IPS DF 6.9 (cell line): ENCODE measurements at regions not wholly inside any gene's neighbourhood (a gene's known extent, or its start where the extent isn't known, plus 50 kb on each side); places are given as distances from the start of the nearest gene placed in this dataset.

ENCODE experiments used
- DNase-seq: peaks from one replicate; pipeline ENCODE4 v3.0.0-alpha.2; 2013; ENCODE audit warnings: low read depth, low spot score
- H3K27ac ChIP-seq: one replicate; pipeline ENCODE4 v1.5.1; 2013; ENCODE audit warnings: low read length, control low read depth
- H3K27me3 ChIP-seq: 2 replicates; pipeline ENCODE4 v1.6.1; 2013; ENCODE audit warnings: mild to moderate bottlenecking, low read length; ENCODE audit not compliant: control insufficient read depth, insufficient read depth
- H3K36me3 ChIP-seq: 2 replicates; pipeline ENCODE4 v1.6.1; 2013; ENCODE audit warnings: low read length; ENCODE audit not compliant: control insufficient read depth, insufficient read depth
- H3K4me1 ChIP-seq: 2 replicates; pipeline ENCODE4 v1.6.1; 2013; ENCODE audit warnings: low read length; ENCODE audit not compliant: control insufficient read depth, insufficient read depth
- H3K4me3 ChIP-seq: 2 replicates; pipeline ENCODE4 v1.5.1; 2013; ENCODE audit warnings: mild to moderate bottlenecking, low read length
- H3K9me3 ChIP-seq: 2 replicates; pipeline ENCODE4 v1.6.1; 2013; ENCODE audit warnings: low read length, inconsistent platforms; ENCODE audit not compliant: control insufficient read depth, insufficient read depth
- WGBS: extraction: QIAGEN DNeasy Blood & Tissue Kit; methylation state at CpG from one replicate; pipeline ENCODE4 v1.1.7; 2013; ENCODE audit warnings: mixed read lengths, missing lambda C conversion rate; ENCODE audit not compliant: insufficient read length, insufficient coverage; 5-methylcytosine and 5-hydroxymethylcytosine counted together

GRCh38 chr4:53905941-53906377, 158.4 kb downstream of the CHIC2 start:
- Histone ChIP-seq H3K9me3 (no peaks in the 10 kb centered on the region), H3K4me1 (peaks cover 1% of the 10 kb centered on the region; the same call in 1 of the 2 replicates), H3K4me3 (no peak overlapping the region), H3K27me3 (no peaks in the 10 kb centered on the region), H3K36me3 (no peaks in the 10 kb centered on the region), H3K27ac (no peak overlapping the region)
- no CpG with 5 or more reads among the region's 11 CpGs for WGBS
- no peak for DNase-seq

- H3K9me3 ChIP-seq, result no peaks in the 10 kb centered on the region
- no peaks in the 10 kb centered on the region for H3K27me3 ChIP-seq
- no peaks in the 10 kb centered on the region for H3K36me3 ChIP-seq
- DNase-seq, result no peak
- H3K27ac ChIP-seq, result no peak overlapping the region
- peaks cover 1% of the 10 kb centered on the region; the same call in 1 of the 2 replicates for H3K4me1 ChIP-seq
- no peak overlapping the region for H3K4me3 ChIP-seq
- no CpG with 5 or more reads among the region's 7 CpGs for WGBS
These were observed 159.0 kb downstream of the CHIC2 start for GRCh38 chr4:53905276-53905940.

GRCh38 chr4:53902786-53903185, 161.6 kb downstream of the CHIC2 start:
- no CpG with 5 or more reads among the region's 2 CpGs for WGBS
- Histone ChIP-seq H3K36me3 (no peaks in the 10 kb centered on the region), H3K27me3 (no peaks in the 10 kb centered on the region), H3K4me1 (peaks cover 1% of the 10 kb centered on the region; the same call in 1 of the 2 replicates), H3K9me3 (no peaks in the 10 kb centered on the region), H3K4me3 (no peak overlapping the region), H3K27ac (no peak overlapping the region)
- no peak for DNase-seq

- no peaks in the 10 kb centered on the region for H3K4me1 ChIP-seq
- no peak overlapping the region for H3K27ac ChIP-seq
- H3K36me3 ChIP-seq, result no peaks in the 10 kb centered on the region
- no peaks in the 10 kb centered on the region for H3K9me3 ChIP-seq
- H3K4me3 ChIP-seq, result no peak overlapping the region
- DNase-seq, result no peak
- H3K27me3 ChIP-seq, result no peaks in the 10 kb centered on the region
- WGBS, result no CpG with 5 or more reads among the region's 3 CpGs
These were observed 164.1 kb downstream of the CHIC2 start for GRCh38 chr4:53900271-53900649.

- DNase-seq, result no peak
- no peaks in the 10 kb centered on the region for H3K36me3 ChIP-seq
- no peak overlapping the region for H3K27ac ChIP-seq
- no peaks in the 10 kb centered on the region for H3K4me1 ChIP-seq
- no CpG with 5 or more reads among the region's 9 CpGs for WGBS
- no peak overlapping the region for H3K4me3 ChIP-seq
- H3K27me3 ChIP-seq, result no peaks in the 10 kb centered on the region
- H3K9me3 ChIP-seq, result no peaks in the 10 kb centered on the region
These were observed 164.7 kb downstream of the CHIC2 start for GRCh38 chr4:53899586-53900270.

- no peak overlapping the region for H3K27ac ChIP-seq
- no peaks in the 10 kb centered on the region for H3K9me3 ChIP-seq
- no peak overlapping the region for H3K4me3 ChIP-seq
- WGBS, result no CpG with 5 or more reads among the region's 3 CpGs
- no peak for DNase-seq
- H3K4me1 ChIP-seq, result no peaks in the 10 kb centered on the region
- H3K27me3 ChIP-seq, result no peaks in the 10 kb centered on the region
- H3K36me3 ChIP-seq, result no peaks in the 10 kb centered on the region
These were observed 169.3 kb downstream of the CHIC2 start for GRCh38 chr4:53895137-53895536.

- H3K9me3 ChIP-seq, result no peaks in the 10 kb centered on the region
- DNase-seq, result no peak
- no peaks in the 10 kb centered on the region for H3K36me3 ChIP-seq
- H3K4me1 ChIP-seq, result no peaks in the 10 kb centered on the region
- no CpG with 5 or more reads among the region's 4 CpGs for WGBS
- H3K4me3 ChIP-seq, result no peak overlapping the region
- H3K27me3 ChIP-seq, result no peaks in the 10 kb centered on the region
- H3K27ac ChIP-seq, result no peak overlapping the region
These were observed 173.9 kb downstream of the CHIC2 start for GRCh38 chr4:53890461-53890860.

- WGBS, result 100% methylated on average over 1 of the region's 6 CpGs
- no peak for DNase-seq
- H3K9me3 ChIP-seq, result no peaks in the 10 kb centered on the region
- no peaks in the 10 kb centered on the region for H3K27me3 ChIP-seq
- no peaks in the 10 kb centered on the region for H3K4me1 ChIP-seq
- H3K36me3 ChIP-seq, result no peaks in the 10 kb centered on the region
- no peak overlapping the region for H3K4me3 ChIP-seq
- no peak overlapping the region for H3K27ac ChIP-seq
These were observed 174.9 kb downstream of the CHIC2 start for GRCh38 chr4:53889326-53890055.

GRCh38 chr4:53886090-53886489, 178.3 kb downstream of the CHIC2 start:
- no CpG with 5 or more reads among the region's 2 CpGs for WGBS
- Histone ChIP-seq H3K36me3 (no peaks in the 10 kb centered on the region), H3K27me3 (no peaks in the 10 kb centered on the region), H3K4me1 (no peaks in the 10 kb centered on the region), H3K4me3 (no peak overlapping the region), H3K9me3 (no peaks in the 10 kb centered on the region), H3K27ac (no peak overlapping the region)
- DNase-seq, result no peak

GRCh38 chr4:53885668-53886067, 178.7 kb downstream of the CHIC2 start:
- H3K4me3 ChIP-seq, result no peak overlapping the region
- H3K4me1 ChIP-seq, result no peaks in the 10 kb centered on the region
- WGBS, result no CpG with 5 or more reads among the region's 2 CpGs
- no peaks in the 10 kb centered on the region for H3K27me3 ChIP-seq
- no peak for DNase-seq
- H3K36me3 ChIP-seq, result no peaks in the 10 kb centered on the region
- H3K9me3 ChIP-seq, result no peaks in the 10 kb centered on the region
- no peak overlapping the region for H3K27ac ChIP-seq
